GM21447 (cell line): ENCODE measurements at regions not wholly inside any gene's neighbourhood (a gene's known extent, or its start where the extent isn't known, plus 50 kb on each side); places are given as distances from the start of the nearest gene placed in this dataset.
"Not testable (repeated sequence)": the region's sequence is repeated elsewhere in the genome, so short reads cannot be mapped to it uniquely, and the experiment has no call there.

Source experiments
- ATAC-seq: cut with Tn5 transposase; IDR thresholded peaks from one replicate; pipeline ENCODE4 v1.9.1; 2021; ENCODE audit not compliant: unreplicated experiment

DNA sequence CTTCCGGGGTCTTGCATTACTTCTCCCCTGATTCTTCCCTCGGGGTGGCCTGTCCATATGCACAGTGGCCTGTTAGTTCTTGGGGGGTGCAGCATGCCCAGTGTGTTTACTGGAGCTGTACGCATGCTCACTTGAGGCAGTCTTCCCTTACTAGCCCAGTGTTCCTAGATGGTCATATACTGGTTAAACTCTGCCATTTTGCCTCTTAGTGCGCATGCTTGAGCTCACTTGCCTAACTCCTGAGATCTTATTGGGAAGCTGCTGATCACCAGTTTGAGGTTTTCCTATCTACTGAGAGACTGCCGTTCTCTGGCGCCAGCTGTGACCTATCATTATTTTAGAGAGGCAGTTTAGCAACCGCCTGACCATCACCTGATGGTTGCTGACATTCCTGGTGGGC, 571.2 kb downstream of the ADCYAP1 start:
- ATAC-seq = no peak

- no peak for ATAC-seq
Observed at GRCh38 chr18:1480309-1480708, 575.6 kb downstream of the ADCYAP1 start.

DNA sequence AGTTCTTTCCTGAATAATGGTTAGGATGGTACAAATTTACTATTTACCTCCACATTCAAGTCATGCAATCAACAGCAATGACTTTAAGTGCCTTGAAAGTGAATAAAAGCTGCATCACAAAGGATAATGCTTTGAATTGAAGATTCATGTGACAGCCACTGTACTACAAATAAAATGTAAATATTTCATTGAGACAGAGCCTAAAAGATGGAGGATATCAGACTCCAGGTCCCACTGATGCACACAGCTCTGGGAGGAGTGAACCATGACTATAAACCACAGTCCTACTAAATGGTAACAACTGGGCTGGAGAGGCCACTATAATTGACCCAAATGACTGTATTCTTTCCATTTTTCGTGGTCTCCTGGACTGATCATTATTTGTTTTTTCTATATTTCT, 576.9 kb downstream of the ADCYAP1 start:
- no peak for ATAC-seq

DNA sequence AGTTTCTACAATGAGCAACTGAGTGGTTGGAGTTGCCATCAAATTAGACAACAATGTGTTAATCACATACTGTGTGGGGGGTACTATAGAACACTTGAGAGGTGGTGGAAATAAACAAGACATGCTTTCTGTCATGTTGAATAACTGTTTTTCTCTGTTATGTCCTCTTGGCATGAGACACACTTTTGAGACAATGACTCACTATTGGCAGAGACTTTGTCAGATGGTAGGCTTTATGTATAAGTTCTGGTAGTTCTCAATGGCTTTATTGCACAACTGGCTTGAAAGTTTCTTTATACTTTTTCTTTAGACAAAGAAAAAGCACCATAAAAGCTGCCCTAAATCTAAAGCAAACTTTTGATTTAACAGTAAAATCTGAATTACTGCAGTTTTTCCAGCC, 578.7 kb downstream of the ADCYAP1 start:
- ATAC-seq = no peak

DNA sequence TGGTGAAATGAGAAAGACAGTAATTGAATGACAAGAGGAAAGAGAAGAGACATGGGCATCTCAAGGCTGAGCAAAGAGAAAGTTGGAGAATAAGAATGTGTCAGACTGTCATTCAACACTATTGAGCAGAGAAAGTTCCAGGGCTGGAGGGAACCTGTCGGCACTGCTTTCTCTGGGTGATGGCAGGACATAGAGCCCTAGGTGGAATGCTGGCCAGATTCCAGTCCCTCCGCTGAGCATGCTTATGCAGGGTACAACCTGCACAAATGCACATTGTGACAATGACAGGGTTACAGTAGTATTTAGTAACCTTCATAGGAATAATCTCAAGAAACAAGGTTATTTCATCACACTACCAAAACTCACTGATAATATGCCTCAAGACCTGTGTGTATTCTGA, 582.8 kb downstream of the ADCYAP1 start:
- ATAC-seq = no peak

DNA sequence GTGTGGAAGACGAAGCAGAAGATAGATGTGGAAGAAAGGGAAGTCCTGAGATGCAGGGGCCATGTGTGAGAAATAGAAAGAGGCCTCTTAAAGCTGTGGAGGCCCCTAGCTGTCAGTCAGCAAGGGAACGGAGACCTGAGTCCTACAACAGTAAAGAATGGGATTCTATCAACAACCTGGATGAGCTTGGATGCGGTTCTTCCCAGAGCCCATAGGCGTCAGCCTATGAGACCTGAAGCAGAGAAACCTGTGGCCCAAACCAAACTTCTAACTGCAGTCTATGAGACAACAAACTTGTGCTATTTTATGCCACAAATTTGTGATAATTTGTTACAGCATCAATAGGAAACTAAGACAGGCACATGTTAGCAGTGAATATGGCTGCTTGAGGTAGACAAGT, 583.7 kb downstream of the ADCYAP1 start:
- ATAC-seq = no peak

GRCh38 chr18:1488957-1489356, 584.3 kb downstream of the ADCYAP1 start:
- no peak for ATAC-seq

DNA sequence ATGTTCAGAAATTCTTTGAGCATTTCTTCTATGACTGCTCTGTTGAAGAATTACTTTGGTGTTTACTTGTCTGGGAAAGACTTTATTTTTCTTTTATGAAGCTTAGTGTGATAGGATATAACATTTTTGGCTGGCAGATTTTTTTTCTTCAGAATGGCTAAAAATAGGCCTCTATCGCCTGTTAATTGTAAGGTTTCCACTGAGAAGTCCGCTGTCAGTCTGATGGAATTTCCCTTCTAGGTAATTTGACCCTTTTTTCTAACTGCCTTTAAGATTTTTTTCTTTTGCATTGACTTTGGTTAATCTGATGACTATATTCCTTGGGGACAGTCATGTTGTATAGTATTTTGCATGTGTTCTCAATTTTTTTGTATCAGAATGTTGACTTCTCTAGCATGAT, 590.7 kb downstream of the ADCYAP1 start:
- no peak for ATAC-seq

- ATAC-seq = no peak
Observed at GRCh38 chr18:1496096-1496495, 591.4 kb downstream of the ADCYAP1 start.

DNA sequence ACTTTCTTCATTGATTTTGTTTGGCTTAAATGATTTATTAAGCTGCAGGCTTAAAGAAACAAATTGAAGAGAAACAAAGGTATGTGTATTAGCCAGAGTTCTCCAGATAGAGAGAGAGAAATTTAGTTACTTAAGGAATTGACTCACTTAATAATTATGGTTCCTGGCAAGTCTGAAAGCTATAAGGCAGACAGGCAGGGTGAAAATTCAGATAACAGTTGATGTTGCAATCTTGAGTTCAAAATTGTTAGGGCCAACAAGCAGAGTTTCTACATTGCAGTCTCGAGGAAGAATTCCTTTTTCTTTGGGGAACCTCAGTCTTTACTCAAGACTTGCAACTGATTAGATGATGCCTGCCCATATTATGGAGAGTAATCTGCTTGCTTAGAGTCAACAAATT, 593.5 kb downstream of the ADCYAP1 start:
- ATAC-seq = no peak

- ATAC-seq = no peak
Observed at GRCh38 chr18:1499265-1499664, 594.6 kb downstream of the ADCYAP1 start.

- ATAC-seq = no peak
Observed at GRCh38 chr18:1503847-1504246, 599.2 kb downstream of the ADCYAP1 start.

GRCh38 chr18:1505856-1506255, 601.2 kb downstream of the ADCYAP1 start:
- no peak for ATAC-seq

DNA sequence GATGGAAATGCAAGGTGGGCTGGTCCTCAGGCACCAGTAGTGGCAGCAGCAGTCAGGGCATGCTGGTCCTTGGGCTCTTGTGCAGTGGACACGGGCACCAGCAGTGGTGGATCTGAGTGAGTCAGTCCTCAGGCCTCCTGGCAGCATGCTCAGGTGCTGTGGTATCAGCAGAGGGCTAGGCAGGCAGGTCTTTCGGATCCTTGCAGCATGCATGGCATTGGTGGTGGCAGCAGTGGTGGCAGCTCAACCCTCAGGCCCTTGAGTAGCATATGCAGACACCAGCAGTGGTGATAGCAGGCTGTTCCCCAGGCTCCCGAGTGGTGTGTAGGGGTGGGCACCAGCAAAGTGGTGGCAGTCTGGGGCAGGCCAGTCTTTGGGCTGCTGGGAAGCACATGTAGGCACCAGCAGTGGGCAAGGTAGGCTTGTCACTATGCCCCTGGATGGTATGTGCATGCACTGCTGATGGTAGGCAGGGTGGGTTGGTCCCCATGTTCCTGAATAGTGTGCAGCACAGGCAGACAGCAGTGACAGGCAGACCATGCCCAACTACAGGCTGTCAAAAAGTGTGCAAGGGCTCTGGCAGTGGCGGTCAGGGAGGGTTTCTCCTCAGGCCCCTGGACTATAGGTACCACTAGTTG, 606.0 kb downstream of the ADCYAP1 start:
- no peak for ATAC-seq

DNA sequence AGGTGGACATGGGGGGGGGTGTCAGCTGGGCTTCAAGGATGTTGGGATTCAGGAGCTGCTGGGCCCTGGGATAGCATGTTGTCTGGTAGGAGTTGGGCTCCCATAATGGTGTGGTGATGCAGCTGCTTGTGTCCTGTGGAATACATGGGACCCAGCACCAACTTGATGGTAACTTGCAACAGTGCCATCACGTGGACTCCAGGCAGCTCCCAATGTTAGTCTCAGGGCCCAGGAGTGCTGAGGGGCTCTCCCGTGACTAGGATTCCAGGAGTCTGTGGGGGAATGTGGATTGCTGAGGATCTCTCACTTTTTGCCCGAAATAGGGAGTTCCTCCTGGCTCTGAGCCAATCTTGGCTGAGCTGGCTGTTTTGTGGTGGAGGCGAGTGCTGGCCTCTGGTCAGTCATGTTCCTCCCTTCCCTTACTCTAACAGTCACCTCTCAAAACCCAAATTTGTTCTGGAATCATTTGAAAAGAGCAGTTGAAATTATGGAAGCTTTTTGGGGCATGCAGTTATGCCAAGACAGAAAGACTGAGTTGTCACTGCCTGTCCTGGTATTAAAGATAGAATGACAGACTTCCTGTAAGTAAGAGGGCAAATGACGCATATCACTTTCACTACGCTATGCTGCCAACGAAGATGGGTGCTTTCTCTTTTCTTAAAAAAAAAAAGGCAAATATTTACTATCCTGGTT, 607.1 kb downstream of the ADCYAP1 start:
- no peak for ATAC-seq

- no peak for ATAC-seq
Observed at GRCh38 chr18:1513519-1513918, 608.8 kb downstream of the ADCYAP1 start.

GRCh38 chr18:1521588-1522248, 617.0 kb downstream of the ADCYAP1 start:
- ATAC-seq = not testable (repeated sequence)

DNA sequence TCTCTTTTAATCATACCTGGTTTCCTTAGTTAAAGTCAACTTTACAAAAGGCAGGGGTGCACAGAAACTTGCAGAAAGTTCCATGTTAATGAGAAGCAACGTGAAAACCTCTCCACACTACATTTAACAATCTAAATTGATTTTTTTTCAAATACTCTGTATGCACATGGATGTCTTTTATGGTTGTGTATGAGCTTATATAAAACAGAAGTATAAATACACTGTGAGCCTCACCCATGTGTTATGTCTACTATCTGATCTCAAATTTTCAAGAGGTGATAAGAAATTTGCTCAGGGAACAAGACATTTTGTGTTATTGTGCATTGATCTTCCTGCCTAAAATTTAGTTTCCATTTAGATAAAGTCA, 617.6 kb downstream of the ADCYAP1 start:
- ATAC-seq = no peak

DNA sequence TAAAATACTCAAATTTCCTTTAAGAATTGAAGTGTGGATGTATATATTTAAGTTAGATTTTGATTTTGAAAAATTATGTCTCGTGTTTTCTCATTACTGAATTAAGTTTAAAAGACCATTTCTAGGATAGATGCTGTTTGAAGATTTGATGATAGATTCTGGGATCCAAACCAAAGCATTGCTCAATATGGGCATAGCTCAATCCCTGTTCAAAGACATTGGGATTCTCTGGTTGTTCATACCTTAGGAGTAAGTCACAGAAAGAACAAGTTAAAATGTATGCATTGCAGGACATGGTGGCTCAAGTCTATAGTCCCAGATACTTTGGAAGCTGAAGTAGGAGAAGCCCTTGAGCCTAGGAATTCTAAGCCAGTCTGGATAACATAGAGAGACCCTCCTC, 622.3 kb downstream of the ADCYAP1 start:
- ATAC-seq = no peak

DNA sequence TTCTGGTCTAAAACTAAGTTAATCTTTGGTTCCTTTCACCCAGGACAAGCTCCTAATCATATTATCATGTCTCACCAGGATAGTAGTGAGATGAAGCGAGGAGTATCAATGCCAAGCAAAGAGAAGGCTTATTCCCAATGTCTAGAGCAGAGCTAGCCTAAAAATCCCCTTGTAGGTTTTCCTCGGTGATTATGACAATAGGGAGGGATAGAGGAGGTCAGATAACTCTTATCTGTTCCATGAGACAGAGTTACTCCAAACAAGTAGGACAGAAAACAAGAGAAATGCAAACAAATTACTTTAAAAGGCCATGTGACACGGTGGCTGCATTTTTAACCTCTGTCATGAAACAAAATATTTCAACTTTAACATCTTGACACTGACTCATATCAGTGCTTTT, 623.1 kb downstream of the ADCYAP1 start:
- no peak for ATAC-seq

DNA sequence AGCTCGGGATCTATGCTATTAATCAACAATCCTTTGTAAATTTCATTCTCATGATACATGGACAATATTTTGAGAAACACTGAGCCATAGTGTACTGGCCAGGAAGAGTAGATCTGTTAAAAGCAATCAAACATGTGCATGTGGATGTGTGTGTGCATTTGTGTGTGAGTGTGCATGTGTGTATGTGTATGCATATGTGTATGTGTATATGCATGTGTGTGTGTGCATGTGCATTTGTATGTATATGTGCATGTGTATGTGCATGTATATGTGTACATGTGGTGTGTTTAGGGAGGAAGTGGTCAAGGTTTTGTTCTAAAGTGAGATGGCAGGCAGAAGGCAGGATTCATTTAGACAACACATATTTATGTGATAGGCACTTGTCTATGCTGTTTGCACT, 623.8 kb downstream of the ADCYAP1 start:
- ATAC-seq = no peak

DNA sequence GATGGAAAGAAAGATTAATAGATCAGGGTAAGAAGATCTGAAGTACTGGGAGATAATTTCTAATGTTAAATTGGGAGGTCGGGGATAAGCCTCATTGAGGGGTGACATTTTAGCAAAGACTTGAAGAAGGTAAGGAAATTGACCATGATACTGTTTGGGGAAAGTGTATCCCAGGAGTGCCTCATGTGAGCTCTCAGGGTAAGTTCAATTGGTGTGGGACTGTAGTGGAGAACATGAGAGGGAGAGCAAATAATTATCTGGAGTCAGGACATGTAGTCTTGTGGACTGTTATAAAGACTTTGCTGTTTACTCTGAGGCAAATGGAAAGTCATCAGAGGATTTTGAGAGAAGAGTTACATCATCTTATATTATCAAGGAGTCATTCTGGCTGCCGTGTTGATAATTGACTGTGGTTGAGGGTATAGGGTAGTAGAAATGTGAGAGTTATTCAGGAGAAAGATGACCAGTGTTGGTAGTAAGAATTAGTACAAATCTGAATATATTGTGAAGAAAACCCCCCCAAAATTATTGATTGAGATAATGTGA, 624.4 kb downstream of the ADCYAP1 start:
- ATAC-seq = no peak
